CD4-positive, CD25-positive, alpha-beta regulatory T cell (primary cell): ENCODE measurements at regions not wholly inside any gene's neighbourhood (a gene's known extent, or its start where the extent isn't known, plus 50 kb on each side); places are given as distances from the start of the nearest gene placed in this dataset.

ENCODE experiments used
- ATAC-seq, 2 donors: fragments of 150-1000 bp; cut with Tn5 transposase; one replicate each; pipeline ENCODE4 v1.10.0; 2021; ENCODE audit warnings: low read depth in 2 of 2, moderate number of reproducible peaks in 2 of 2, moderate library complexity in 1 of 2
- DNase-seq, 3 donors: peaks; one replicate each; pipeline versions ENCODE4 v3.0.0 to v3.0.0-alpha.2; 2012 to 2022; ENCODE audit warnings: mixed read lengths in 1 of 3
- H3K27ac ChIP-seq: one replicate; pipeline ENCODE4 v1.7.0; 2013; ENCODE audit warnings: mild to moderate bottlenecking, low read length; ENCODE audit not compliant: insufficient read depth, poor library complexity, severe bottlenecking
- H3K27me3 ChIP-seq: one replicate; pipeline ENCODE4 v1.7.0; 2013; ENCODE audit warnings: low read length; ENCODE audit not compliant: control insufficient read depth, insufficient read depth
- H3K36me3 ChIP-seq: one replicate; pipeline ENCODE4 v1.7.0; 2013; ENCODE audit warnings: mild to moderate bottlenecking, low read length, moderate library complexity; ENCODE audit not compliant: control insufficient read depth, insufficient read depth
- H3K4me1 ChIP-seq: 2 replicates; pipeline ENCODE4 v1.7.0; 2013; ENCODE audit warnings: mild to moderate bottlenecking, low read length; ENCODE audit not compliant: insufficient read depth, control insufficient read depth, poor library complexity, severe bottlenecking
- H3K4me3 ChIP-seq: one replicate; pipeline ENCODE4 v1.7.0; 2013; ENCODE audit warnings: low read depth, mild to moderate bottlenecking, low read length, moderate library complexity
- H3K9me3 ChIP-seq, 2 experiments: 1 replicate in 1 of 2; 2 replicates in 1 of 2; pipeline ENCODE4 v1.7.0; 2013; ENCODE audit warnings: low read length in 2 of 2, mild to moderate bottlenecking in 1 of 2, moderate library complexity in 1 of 2; ENCODE audit not compliant: control insufficient read depth in 2 of 2
- H3K27ac Mint-ChIP-seq, 3 donors: one replicate each; pipeline ENCODE4 v1.8.0; 2020 to 2022; ENCODE audit warnings: mild to moderate bottlenecking in 3 of 3, mixed read lengths in 3 of 3, moderate library complexity in 2 of 3
- H3K27me3 Mint-ChIP-seq: one replicate; pipeline ENCODE4 v1.8.0; 2022; ENCODE audit warnings: mild to moderate bottlenecking, mixed read lengths
- H3K36me3 Mint-ChIP-seq: one replicate; pipeline ENCODE4 v1.8.0; 2020; ENCODE audit warnings: mixed read lengths
- H3K4me1 Mint-ChIP-seq, 4 donors: one replicate each; pipeline ENCODE4 v1.8.0; 2020 to 2022; ENCODE audit warnings: mixed read lengths in 4 of 4, mild to moderate bottlenecking in 1 of 4
- H3K4me3 Mint-ChIP-seq, 4 donors: one replicate each; pipeline ENCODE4 v1.8.0; 2020 to 2022; ENCODE audit warnings: mild to moderate bottlenecking in 4 of 4, mixed read lengths in 4 of 4, moderate library complexity in 3 of 4
- H3K9me3 Mint-ChIP-seq, 7 donors: one replicate each; pipeline ENCODE4 v1.8.0; 2020 to 2022; ENCODE audit warnings: mixed read lengths in 7 of 7, mild to moderate bottlenecking in 3 of 7, moderate library complexity in 2 of 7

DNA sequence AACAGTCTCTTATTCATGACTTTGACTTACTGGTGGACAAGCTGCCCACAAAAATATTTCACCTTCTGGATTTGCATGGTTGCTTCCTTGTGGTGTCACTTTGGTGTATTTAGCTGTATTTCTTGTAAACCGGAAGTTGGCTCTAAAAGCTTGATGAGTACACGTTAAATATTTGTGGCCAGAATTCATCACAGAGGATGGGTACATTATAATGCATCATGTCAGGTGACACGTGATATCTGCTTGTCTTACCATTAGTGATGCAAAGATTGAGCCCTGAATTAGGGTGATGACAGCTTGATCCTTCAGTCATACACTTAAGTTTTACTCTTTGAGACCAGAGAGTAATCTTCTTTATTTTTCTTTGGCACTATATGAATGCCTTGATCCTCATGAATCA is 188.3 kb upstream of the RPS6KA3 start:
- ATAC-seq, result no peak
- no peak overlapping the region for H3K27ac Mint-ChIP-seq
- no peaks in the 10 kb centered on the region for H3K36me3 Mint-ChIP-seq
- H3K36me3 ChIP-seq, result no peaks in the 10 kb centered on the region
- DNase-seq, result no peak
- no peaks in the 10 kb centered on the region for H3K27me3 Mint-ChIP-seq
- H3K27me3 ChIP-seq, result no peaks in the 10 kb centered on the region
- no peak overlapping the region for H3K4me3 ChIP-seq
- H3K27ac ChIP-seq, result no peak overlapping the region
- peaks cover 7 to 31% (median 14%) of the 10 kb centered on the region in 4 donors for H3K4me1 Mint-ChIP-seq
- H3K9me3 ChIP-seq, result no peaks in the 10 kb centered on the region
- H3K4me1 ChIP-seq, result peaks cover 4% of the 10 kb centered on the region
- H3K9me3 Mint-ChIP-seq, result peaks cover 0 to 3% (median 0%) of the 10 kb centered on the region in 7 donors
- no peak overlapping the region for H3K4me3 Mint-ChIP-seq

DNA sequence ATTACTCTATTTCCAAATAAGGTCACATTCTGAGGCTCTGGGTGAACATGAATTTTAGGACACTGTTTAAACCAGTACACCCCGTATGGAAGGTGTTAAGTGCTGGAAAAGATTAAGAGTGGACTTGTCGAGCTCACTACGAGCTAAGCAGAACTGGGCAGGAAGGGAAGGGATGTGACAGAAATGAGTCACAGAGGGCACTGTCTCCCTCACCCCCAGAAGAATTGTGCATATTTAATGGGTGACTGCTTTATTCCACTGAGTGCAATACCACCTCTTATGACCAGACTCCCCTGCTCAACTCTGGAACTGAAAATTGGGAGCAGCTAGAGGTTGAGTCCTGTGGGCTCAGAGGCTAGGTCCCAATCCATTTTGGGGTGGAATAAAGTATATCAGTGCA is 187.4 kb upstream of the RPS6KA3 start:
- DNase-seq (peak in 1 of 3 donors; percentile 22), ATAC-seq (no peak)
- Mint-ChIP-seq H3K36me3 (no peaks in the 10 kb centered on the region), H3K27ac (no peak overlapping the region), H3K9me3 (peaks cover 0 to 3% (median 0%) of the 10 kb centered on the region in 7 donors), H3K4me1 (peaks cover 7 to 25% (median 11%) of the 10 kb centered on the region in 4 donors), H3K4me3 (no peak overlapping the region), H3K27me3 (no peaks in the 10 kb centered on the region)
- no peak overlapping the region for H3K27ac ChIP-seq
- peaks cover 4% of the 10 kb centered on the region for H3K4me1 ChIP-seq
- H3K36me3 ChIP-seq, result no peaks in the 10 kb centered on the region
- H3K27me3 ChIP-seq, result no peaks in the 10 kb centered on the region
- H3K9me3 ChIP-seq, result no peaks in the 10 kb centered on the region
- no peak overlapping the region for H3K4me3 ChIP-seq

DNA sequence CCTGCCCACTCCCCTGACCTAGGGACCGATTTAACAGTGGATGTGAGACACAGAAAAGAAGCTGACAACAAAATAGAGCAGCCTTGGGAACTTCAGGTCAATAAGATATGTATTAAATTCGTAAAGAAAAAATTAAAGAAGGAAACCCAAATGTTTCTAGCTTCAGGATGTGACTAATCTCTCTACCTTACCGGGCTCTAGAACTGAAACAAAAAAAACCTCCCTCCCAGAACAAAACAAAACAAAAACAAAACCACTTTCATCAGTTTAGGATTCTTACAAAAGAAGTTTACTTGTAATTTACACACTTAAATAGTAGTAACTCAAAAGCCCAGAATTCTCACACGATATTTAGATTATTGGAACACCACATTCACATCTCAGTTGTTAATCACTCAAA is 185.8 kb upstream of the RPS6KA3 start:
- Mint-ChIP-seq H3K9me3 (peaks cover 0 to 3% (median 0%) of the 10 kb centered on the region in 7 donors), H3K4me3 (peak overlapping the region in 3 of 4 donors; percentile 38 to 63 (median 56)), H3K4me1 (peaks cover 7 to 27% (median 11%) of the 10 kb centered on the region in 4 donors), H3K36me3 (no peaks in the 10 kb centered on the region), H3K27ac (peak overlapping the region in 2 of 3 donors; percentile 28 to 62), H3K27me3 (no peaks in the 10 kb centered on the region)
- Histone ChIP-seq H3K36me3 (no peaks in the 10 kb centered on the region), H3K4me3 (no peak overlapping the region), H3K27me3 (no peaks in the 10 kb centered on the region), H3K9me3 (no peaks in the 10 kb centered on the region), H3K4me1 (peaks cover 4% of the 10 kb centered on the region), H3K27ac (no peak overlapping the region)
- peak in 1 of 2 donors; percentile 44 for ATAC-seq
- DNase-seq, result peak in 1 of 3 donors; percentile 60

DNA sequence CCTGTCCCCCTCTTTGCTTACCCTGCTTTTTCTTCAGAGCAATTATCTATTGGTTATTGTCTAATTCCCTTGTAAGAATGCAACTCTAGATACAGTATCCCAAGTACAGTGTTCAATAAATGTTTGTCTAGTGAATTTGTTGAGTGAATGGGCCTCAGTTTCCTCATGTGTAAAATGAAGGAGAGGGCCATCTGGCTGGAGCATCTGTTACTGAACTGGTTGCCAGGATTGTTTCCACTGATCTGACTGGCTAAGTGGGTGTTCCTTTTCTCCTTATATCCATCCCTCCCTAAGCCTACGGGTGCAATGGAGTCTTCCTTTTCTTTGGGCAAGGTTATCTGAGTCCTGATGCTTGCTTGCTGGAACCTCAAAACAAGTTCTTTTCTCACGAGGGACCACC is 185.2 kb upstream of the RPS6KA3 start:
- Mint-ChIP-seq H3K4me3 (peak overlapping the region in 1 of 4 donors; percentile 0), H3K27me3 (no peaks in the 10 kb centered on the region), H3K36me3 (no peaks in the 10 kb centered on the region), H3K27ac (no peak overlapping the region), H3K4me1 (peaks cover 6 to 27% (median 13%) of the 10 kb centered on the region in 4 donors), H3K9me3 (peaks cover 0 to 3% (median 0%) of the 10 kb centered on the region in 7 donors)
- DNase-seq, result no peak
- Histone ChIP-seq H3K9me3 (no peaks in the 10 kb centered on the region), H3K4me1 (peaks cover 4% of the 10 kb centered on the region), H3K4me3 (no peak overlapping the region), H3K27ac (no peak overlapping the region), H3K27me3 (no peaks in the 10 kb centered on the region), H3K36me3 (no peaks in the 10 kb centered on the region)
- no peak for ATAC-seq

DNA sequence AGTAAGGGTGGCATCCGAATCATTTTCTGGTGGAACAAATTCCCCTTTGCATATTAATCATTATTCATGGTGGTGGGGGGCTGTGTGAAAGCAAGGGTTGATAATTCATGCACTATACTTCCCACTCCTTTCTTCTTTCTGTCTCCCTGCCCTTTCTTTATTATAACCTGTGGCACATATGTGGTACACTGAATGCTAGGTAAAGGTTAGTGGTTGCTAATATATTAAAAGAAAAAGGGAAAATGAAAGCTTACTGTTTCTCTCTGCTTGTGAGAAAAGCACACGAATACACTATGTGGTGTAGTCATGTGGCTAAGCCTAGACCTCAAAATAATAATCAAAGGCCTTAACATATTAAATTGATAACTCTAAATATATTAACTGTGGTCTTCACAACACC is 178.4 kb upstream of the RPS6KA3 start:
- no peaks in the 10 kb centered on the region for H3K36me3 Mint-ChIP-seq
- peaks cover 5% of the 10 kb centered on the region for H3K27me3 Mint-ChIP-seq
- Histone ChIP-seq H3K4me1 (peaks cover 24% of the 10 kb centered on the region), H3K27ac (no peak overlapping the region), H3K9me3 (no peaks in the 10 kb centered on the region), H3K4me3 (peak overlapping the region; percentile 41), H3K27me3 (no peaks in the 10 kb centered on the region), H3K36me3 (no peaks in the 10 kb centered on the region)
- no peaks in the 10 kb centered on the region for H3K9me3 Mint-ChIP-seq
- peaks cover 0 to 32% (median 19%) of the 10 kb centered on the region in 4 donors for H3K4me1 Mint-ChIP-seq
- DNase-seq (peak in 1 of 3 donors; percentile 10), ATAC-seq (no peak)
- peak overlapping the region in 1 of 4 donors; percentile 3 for H3K4me3 Mint-ChIP-seq
- H3K27ac Mint-ChIP-seq, result peak overlapping the region in 1 of 3 donors; percentile 13

DNA sequence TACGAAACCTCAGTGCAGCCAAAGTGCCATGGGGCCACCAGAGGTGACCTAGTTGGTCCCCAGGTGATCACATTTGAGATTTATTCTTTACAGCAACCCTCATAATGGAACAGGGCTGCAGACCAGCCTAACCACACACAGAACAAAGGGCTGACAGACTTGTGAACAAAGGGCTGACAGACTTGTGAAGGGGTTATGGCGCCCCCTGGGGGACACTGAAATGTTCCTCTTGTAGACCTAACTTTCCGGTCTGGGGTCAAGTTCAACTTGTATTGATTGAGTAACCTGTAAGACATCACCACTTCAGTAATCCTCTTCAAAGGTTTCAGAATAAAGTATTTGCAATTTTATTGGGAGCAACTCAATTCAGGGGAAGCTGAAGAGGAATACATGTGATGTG is 175.9 kb upstream of the RPS6KA3 start:
- H3K4me1 Mint-ChIP-seq, result peaks cover 5 to 44% (median 21%) of the 10 kb centered on the region in 4 donors
- H3K27ac Mint-ChIP-seq, result peak overlapping the region in 2 of 3 donors; percentile 32 to 43
- peaks cover 0 to 5% (median 0%) of the 10 kb centered on the region in 7 donors for H3K9me3 Mint-ChIP-seq
- Histone ChIP-seq H3K27ac (no peak overlapping the region), H3K27me3 (no peaks in the 10 kb centered on the region), H3K36me3 (no peaks in the 10 kb centered on the region), H3K9me3 (no peaks in the 10 kb centered on the region), H3K4me3 (no peak overlapping the region), H3K4me1 (peaks cover 34% of the 10 kb centered on the region)
- no peaks in the 10 kb centered on the region for H3K36me3 Mint-ChIP-seq
- H3K27me3 Mint-ChIP-seq, result peaks cover 5% of the 10 kb centered on the region
- DNase-seq (peak; percentile 62 to 90 (median 80)), ATAC-seq (peak; percentile 80 to 87)
- H3K4me3 Mint-ChIP-seq, result peak overlapping the region in 1 of 4 donors; percentile 21

DNA sequence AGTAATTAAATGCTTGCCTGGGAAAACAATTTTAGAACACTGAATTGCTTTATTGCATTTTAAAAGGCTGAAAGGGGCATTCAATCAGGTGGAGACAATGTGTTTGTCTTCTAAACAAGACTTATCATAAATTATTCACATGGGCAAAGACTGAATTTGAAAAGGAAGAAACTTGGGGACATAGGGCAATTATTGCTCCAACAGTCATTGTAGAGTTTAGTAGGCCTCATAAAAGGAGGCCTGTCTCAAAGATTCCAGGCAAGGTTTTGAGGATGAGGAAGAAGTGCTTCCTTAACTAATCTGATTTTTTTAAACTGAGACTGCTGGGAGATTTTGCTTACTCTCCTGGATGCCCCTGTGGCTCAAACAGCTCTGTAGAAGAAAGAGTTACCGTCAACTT is 174.4 kb upstream of the RPS6KA3 start:
- Histone ChIP-seq H3K36me3 (no peaks in the 10 kb centered on the region), H3K27ac (no peak overlapping the region), H3K27me3 (no peaks in the 10 kb centered on the region), H3K9me3 (no peaks in the 10 kb centered on the region), H3K4me3 (no peak overlapping the region), H3K4me1 (peaks cover 39% of the 10 kb centered on the region)
- Mint-ChIP-seq H3K4me1 (peaks cover 7 to 53% (median 28%) of the 10 kb centered on the region in 4 donors), H3K36me3 (no peaks in the 10 kb centered on the region), H3K9me3 (peaks cover 0 to 5% (median 0%) of the 10 kb centered on the region in 7 donors), H3K27ac (no peak overlapping the region), H3K4me3 (no peak overlapping the region), H3K27me3 (peaks cover 5% of the 10 kb centered on the region)
- no peak for ATAC-seq
- no peak for DNase-seq

DNA sequence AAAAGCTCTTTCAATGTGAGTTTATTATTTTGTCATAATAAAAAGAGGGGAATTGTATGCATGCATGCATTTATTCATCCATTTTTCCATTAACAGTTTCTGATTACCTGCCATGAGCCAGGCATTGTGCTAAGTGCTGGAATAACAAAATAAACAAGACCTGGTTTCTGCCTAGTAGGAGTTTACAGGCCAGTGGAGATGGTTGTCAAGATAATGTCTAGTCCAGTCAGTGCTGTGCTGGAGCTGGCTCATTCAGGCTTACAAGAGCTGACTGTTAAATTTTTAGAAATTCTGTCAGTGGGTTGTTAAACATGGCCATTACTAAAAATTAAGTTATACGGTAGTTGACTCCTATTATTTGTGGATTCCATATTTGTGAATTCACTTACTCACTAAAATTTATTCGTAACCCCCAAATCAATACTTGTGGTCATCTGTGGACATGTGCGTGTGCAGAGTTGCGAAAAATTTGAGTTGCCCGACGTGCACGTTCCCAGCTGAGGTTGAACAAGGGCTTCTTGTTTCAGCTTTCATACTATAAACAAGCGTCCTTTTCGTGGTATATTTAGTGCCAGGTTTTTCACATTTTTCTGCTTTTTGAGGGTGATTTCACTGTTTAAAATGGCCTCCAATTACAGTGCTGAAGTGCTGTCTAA is 172.3 kb upstream of the RPS6KA3 start:
- ATAC-seq (no peak), DNase-seq (no peak)
- Histone ChIP-seq H3K27ac (no peak overlapping the region), H3K36me3 (no peaks in the 10 kb centered on the region), H3K4me3 (no peak overlapping the region), H3K4me1 (peaks cover 32% of the 10 kb centered on the region), H3K9me3 (no peaks in the 10 kb centered on the region), H3K27me3 (no peaks in the 10 kb centered on the region)
- Mint-ChIP-seq H3K4me1 (peaks cover 7 to 53% (median 19%) of the 10 kb centered on the region in 4 donors), H3K36me3 (no peaks in the 10 kb centered on the region), H3K4me3 (no peak overlapping the region), H3K9me3 (peaks cover 0 to 5% (median 0%) of the 10 kb centered on the region in 7 donors), H3K27ac (no peak overlapping the region), H3K27me3 (peaks cover 5% of the 10 kb centered on the region)
